Fibroblast of skin of scalp (primary cell): ENCODE measurements at regions not wholly inside any gene's neighbourhood (a gene's known extent, or its start where the extent isn't known, plus 50 kb on each side); places are given as distances from the start of the nearest gene placed in this dataset.
A peak's percentile ranks its signal among the peaks of the same experiment; 100 is the strongest.
"Not testable (repeated sequence)": the region's sequence is repeated elsewhere in the genome, so short reads cannot be mapped to it uniquely, and the experiment has no call there.

Experiments used
- DNase-seq: peaks from one replicate; pipeline ENCODE4 v3.0.0-alpha.2; 2013

GRCh38 chr6:155548576-155548975 lies 92.9 kb upstream of the NOX3 start:
- DNase-seq: no peak

DNA sequence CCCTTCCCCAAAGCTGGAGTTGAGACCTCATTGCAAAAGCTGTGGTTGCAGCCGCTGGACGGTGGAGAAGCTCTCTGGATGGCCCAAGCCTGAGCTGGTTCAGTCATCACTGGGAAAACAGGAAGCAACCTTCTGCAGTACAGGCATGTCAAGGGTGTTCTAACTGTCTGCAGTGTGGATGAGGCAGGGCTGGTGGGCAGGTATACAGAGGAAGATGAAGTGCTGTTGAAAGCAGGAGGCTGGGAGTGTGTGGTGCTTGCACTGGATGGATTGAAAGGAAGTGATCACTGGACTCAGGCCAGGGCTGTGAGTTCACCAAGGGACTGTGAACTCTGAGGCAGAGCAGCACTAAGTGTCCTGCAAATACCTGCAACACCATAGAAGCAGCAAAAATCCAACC lies 89.0 kb upstream of the NOX3 start:
- no peak for DNase-seq

- DNase-seq: peak; percentile 56
Observed at GRCh38 chr6:155543166-155543847, 87.7 kb upstream of the NOX3 start.

GRCh38 chr6:155542036-155542435 lies 86.4 kb upstream of the NOX3 start:
- peak; percentile 45 for DNase-seq

GRCh38 chr6:155538708-155539390 lies 83.2 kb upstream of the NOX3 start:
- DNase-seq: no peak

DNA sequence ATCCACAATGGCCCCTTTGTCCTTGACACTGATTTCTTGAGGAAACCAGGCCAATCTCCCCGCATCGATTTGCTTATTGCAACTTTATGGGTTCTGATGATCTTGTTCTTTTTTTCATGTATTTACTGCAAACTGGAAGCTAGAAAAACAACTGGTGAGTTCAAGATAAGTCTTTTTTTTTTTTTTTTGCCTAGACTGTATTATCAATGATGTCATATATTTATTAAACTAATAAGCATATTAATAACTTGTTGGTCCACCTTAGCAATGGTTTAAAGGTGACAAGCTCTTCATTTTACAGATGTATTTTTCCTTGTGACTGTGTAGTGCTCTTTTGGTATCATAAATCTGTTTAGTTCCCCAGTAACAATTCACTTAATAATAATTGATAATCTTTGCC lies 79.0 kb upstream of the NOX3 start:
- DNase-seq: no peak

GRCh38 chr6:155530219-155530834 lies 74.7 kb upstream of the NOX3 start:
- DNase-seq: peak; percentile 56

DNA sequence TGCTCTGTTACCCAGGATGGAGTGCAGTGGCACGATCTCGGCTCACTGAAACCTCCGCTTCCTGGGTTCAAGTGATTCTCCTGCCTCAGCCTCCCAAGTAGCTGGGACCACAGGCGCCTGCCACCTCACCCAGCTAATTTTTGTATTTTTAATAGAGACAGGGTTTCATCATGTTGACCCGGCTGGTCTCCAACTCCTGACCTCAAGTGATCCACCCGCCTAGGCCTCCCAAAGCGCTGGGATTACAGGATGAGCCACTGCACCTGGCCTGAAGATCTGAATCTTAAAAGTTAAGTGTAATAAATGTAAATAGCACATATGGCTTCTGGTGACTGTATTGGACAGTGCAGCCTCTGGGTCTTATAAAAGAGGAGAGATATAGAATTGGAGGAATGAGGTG lies 74.2 kb upstream of the NOX3 start:
- DNase-seq: not testable (repeated sequence)

- DNase-seq: peak; percentile 82
Observed at GRCh38 chr6:155528982-155529453, 73.4 kb upstream of the NOX3 start.

- DNase-seq: no peak
Observed at GRCh38 chr6:155528335-155528734, 72.7 kb upstream of the NOX3 start.

GRCh38 chr6:155527443-155527842 lies 71.8 kb upstream of the NOX3 start:
- DNase-seq: no peak

- DNase-seq: peak; percentile 44
Observed at GRCh38 chr6:155523821-155524651, 68.4 kb upstream of the NOX3 start.

DNA sequence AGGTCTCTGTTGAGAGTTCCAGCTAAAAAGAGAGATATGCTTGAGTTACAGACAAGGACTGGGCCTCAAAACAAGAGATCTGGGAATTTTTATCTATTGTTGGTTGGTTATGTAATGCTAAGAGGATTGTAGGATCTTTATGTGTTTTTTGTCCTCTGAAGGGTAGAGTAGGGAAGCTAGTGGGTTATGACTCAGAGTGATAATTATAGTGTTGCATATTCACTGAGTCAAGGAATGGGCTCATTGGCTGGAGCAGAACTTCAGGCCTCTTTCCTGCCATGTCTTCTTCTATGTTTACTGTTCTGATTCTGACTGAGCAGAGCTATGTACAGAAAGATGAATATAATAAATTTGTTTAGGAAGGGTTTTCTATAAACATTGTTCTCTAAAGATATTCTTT lies 66.1 kb upstream of the NOX3 start:
- no peak for DNase-seq

GRCh38 chr6:155520078-155520477 lies 64.4 kb upstream of the NOX3 start:
- no peak for DNase-seq

DNA sequence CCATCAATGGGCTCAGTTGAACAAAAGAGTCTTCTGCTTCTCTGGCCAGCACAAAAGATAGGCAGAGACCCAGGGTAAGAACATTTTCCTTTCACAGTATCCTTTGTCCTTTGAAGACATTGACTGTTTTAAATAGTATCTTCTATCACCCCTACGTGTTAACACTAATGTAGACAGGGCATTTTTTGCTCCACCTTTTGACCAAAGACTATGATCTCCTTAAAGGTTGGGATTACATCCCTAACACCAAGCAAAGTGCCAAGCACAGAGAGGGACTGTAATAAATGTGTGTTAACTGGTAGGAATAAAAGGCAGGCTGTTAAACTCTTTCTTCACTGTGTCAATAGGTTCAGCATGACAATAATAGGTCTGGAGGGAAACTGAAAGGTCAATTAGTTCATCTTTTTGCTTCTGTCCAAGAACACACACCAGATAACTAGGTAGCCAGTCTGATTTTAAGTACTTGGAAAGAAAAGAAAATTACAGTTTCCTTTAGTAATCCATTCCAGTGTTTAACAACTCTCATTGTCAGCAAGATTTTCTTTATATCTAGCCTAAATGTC lies 63.6 kb upstream of the NOX3 start:
- DNase-seq: no peak

- DNase-seq: no peak
Observed at GRCh38 chr6:155517294-155517693, 61.7 kb upstream of the NOX3 start.

- DNase-seq: no peak
Observed at GRCh38 chr6:155510879-155511278, 55.2 kb upstream of the NOX3 start.

- no peak for DNase-seq
Observed at GRCh38 chr6:155509743-155510475, 54.3 kb upstream of the NOX3 start.

DNA sequence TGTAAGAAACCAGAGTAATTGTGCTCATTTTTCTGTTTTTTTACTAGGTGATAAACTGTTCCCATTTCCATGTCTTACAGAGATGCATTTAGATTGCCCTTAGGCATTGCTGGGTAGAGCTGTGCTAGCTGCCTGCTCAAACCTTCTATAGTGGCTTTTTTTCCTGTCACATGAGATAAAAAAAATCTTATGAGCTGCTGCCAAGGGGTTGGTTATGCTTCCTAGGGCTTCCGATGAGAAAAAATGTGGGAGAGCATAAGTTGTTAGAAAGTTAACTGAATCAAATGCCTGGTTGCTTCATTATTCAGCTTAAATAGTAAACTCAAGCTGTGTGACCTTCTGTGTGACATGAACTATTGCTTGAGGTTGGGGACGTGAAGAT lies 50.0 kb upstream of the NOX3 start:
- DNase-seq: no peak
